PC-3 (cell line): ENCODE measurements at regions not wholly inside any gene's neighbourhood (a gene's known extent, or its start where the extent isn't known, plus 50 kb on each side); places are given as distances from the start of the nearest gene placed in this dataset.
"Not testable (repeated sequence)": the region's sequence is repeated elsewhere in the genome, so short reads cannot be mapped to it uniquely, and the experiment has no call there.

Experiments used
- ATAC-seq: fragments of 200-7000 bp; cut with Tn5 transposase; 2 replicates; pipeline ENCODE4 v1.9.1; 2020; ENCODE audit warnings: mild to moderate bottlenecking, moderate library complexity
- BruUV-seq: library from RNA; stranded (reverse); fragments of 400-500 nt; replicated peaks from 2 replicates; lab custom pipeline; 2021; lab: Mats Ljungman, UMichigan
- CTCF ChIA-PET: fragments of 300-600 bp; sonication (Branson Sonifier 250); formaldehyde crosslinking; loops from one replicate; lab custom pipeline; 2022; ENCODE audit warnings: antibody characterized with exemption; lab: Charles Lee
- POLR2A ChIA-PET: fragments of 300-600 bp; sonication (Branson Sonifier 250); formaldehyde crosslinking; loops from one replicate; lab custom pipeline; 2022; ENCODE audit warnings: antibody characterized with exemption; ENCODE audit not compliant: unreplicated experiment; lab: Charles Lee
- DNase-seq: peaks from one replicate; pipeline ENCODE4 v3.0.0-alpha.2; 2015
- H2AFZ ChIP-seq: fragments of 300-600 bp; sonication (generic); 2 replicates; pipeline ENCODE4 v1.6.0; 2016; ENCODE audit warnings: antibody characterized with exemption, low read length
- H3F3A ChIP-seq: fragments of 300-600 bp; sonication (generic); one replicate; pipeline ENCODE4 v1.6.0; 2017; ENCODE audit warnings: antibody characterized with exemption, low read length, control low read depth, mild to moderate bottlenecking; ENCODE audit not compliant: unreplicated experiment
- H3K27ac ChIP-seq: fragments of 300-600 bp; sonication (generic); 2 replicates; pipeline ENCODE4 v1.5.1; 2016; ENCODE audit warnings: mild to moderate bottlenecking, low read length
- H3K27me3 ChIP-seq: fragments of 300-600 bp; sonication (generic); 2 replicates; pipeline ENCODE4 v1.6.1; 2016; ENCODE audit warnings: low read length, mixed read lengths
- H3K36me3 ChIP-seq: fragments of 300-600 bp; sonication (generic); 2 replicates; pipeline ENCODE4 v1.6.1; 2016; ENCODE audit warnings: low read depth, mixed run types, low read length, mixed read lengths
- H3K4me1 ChIP-seq: fragments of 300-600 bp; sonication (generic); 2 replicates; pipeline ENCODE4 v1.5.1; 2016; ENCODE audit warnings: low read length; ENCODE audit not compliant: insufficient read depth
- H3K4me2 ChIP-seq: fragments of 300-600 bp; sonication (generic); 2 replicates; pipeline ENCODE4 v1.6.0; 2016; ENCODE audit warnings: low read length
- H3K4me3 ChIP-seq: fragments of 300-600 bp; sonication (generic); 2 replicates; pipeline ENCODE4 v1.5.1; 2016; ENCODE audit warnings: mild to moderate bottlenecking, low read length, mixed read lengths
- H3K79me2 ChIP-seq: fragments of 300-600 bp; sonication (generic); 2 replicates; pipeline ENCODE4 v1.6.1; 2017; ENCODE audit warnings: low read length, mixed read lengths
- H3K9ac ChIP-seq: fragments of 300-600 bp; sonication (generic); 2 replicates; pipeline ENCODE4 v1.6.0; 2016; ENCODE audit warnings: mild to moderate bottlenecking, low read length
- H3K9me2 ChIP-seq: fragments of 300-600 bp; sonication (generic); replicated peaks from 2 replicates; pipeline ENCODE4 v1.6.1; 2016; ENCODE audit warnings: mixed run types, low read length, mixed read lengths
- H3K9me3 ChIP-seq: fragments of 300-600 bp; sonication (generic); 2 replicates; pipeline ENCODE4 v1.6.1; 2016; ENCODE audit warnings: low read length, mixed read lengths
- H4K20me1 ChIP-seq: fragments of 300-600 bp; sonication (generic); 2 replicates; pipeline ENCODE4 v1.6.1; 2016; ENCODE audit warnings: low read length, mixed read lengths
- CTCF ChIP-seq: fragments of 300-600 bp; sonication (generic); conservative IDR thresholded peaks from 2 replicates; pipeline ENCODE4 v1.5.1; 2017; ENCODE audit warnings: antibody characterized with exemption, low read depth, mild to moderate bottlenecking, low read length
- EZH2 ChIP-seq: fragments of 300-600 bp; sonication (generic); IDR thresholded peaks from one replicate; pipeline ENCODE4 v1.6.1; 2017; ENCODE audit warnings: antibody characterized with exemption, mild to moderate bottlenecking, low read length; ENCODE audit not compliant: unreplicated experiment
- EZH2phosphoT487 ChIP-seq: fragments of 300-600 bp; sonication (generic); IDR thresholded peaks from 2 replicates; pipeline ENCODE4 v1.6.1; 2018; ENCODE audit warnings: mild to moderate bottlenecking, antibody characterized with exemption, low read length, borderline replicate concordance
- intact Hi-C: fragments of 100-400 bp; cut with micrococcal nuclease; formaldehyde crosslinking; loops from 2 replicates; pipeline ENCODE4 v1.9.0; 2023

GRCh38 chr6:140269591-140270165 lies 895.2 kb upstream of the CITED2 start:
- H3K9me3 ChIP-seq: no peaks in the 10 kb centered on the region
- POLR2A ChIA-PET: no interaction called here
- no peaks in the 10 kb centered on the region for H4K20me1 ChIP-seq
- H3K4me2 ChIP-seq: no peak overlapping the region
- no peak overlapping the region for H3K27ac ChIP-seq
- no peak for ATAC-seq
- no peak overlapping the region for H3K4me3 ChIP-seq
- CTCF ChIA-PET: no interaction called here
- H3F3A ChIP-seq: no peaks in the 10 kb centered on the region
- DNase-seq: no peak
- no peaks in the 10 kb centered on the region for H3K9me2 ChIP-seq
- no peak overlapping the region for H3K9ac ChIP-seq
- H2AFZ ChIP-seq: no peak overlapping the region
- no peaks in the 10 kb centered on the region for H3K27me3 ChIP-seq
- intact Hi-C loops: no loop called here
- BruUV-seq: no TSS peak
- H3K79me2 ChIP-seq: no peaks in the 10 kb centered on the region
- TF ChIP-seq CTCF: no peak
- no peak for TF ChIP-seq EZH2
- TF ChIP-seq EZH2phosphoT487: no peak
- no peaks in the 10 kb centered on the region for H3K4me1 ChIP-seq
- H3K36me3 ChIP-seq: no peaks in the 10 kb centered on the region

GRCh38 chr6:140264431-140264830 lies 890.0 kb upstream of the CITED2 start:
- Histone ChIP-seq H3K27ac (no peak overlapping the region), H4K20me1 (no peaks in the 10 kb centered on the region), H2AFZ (no peak overlapping the region), H3K27me3 (no peaks in the 10 kb centered on the region), H3K36me3 (no peaks in the 10 kb centered on the region), H3K9me2 (no peaks in the 10 kb centered on the region), H3K79me2 (no peaks in the 10 kb centered on the region), H3F3A (no peaks in the 10 kb centered on the region), H3K9me3 (no peaks in the 10 kb centered on the region), H3K4me3 (no peak overlapping the region), H3K9ac (no peak overlapping the region), H3K4me1 (no peaks in the 10 kb centered on the region), H3K4me2 (no peak overlapping the region)
- no TSS peak for BruUV-seq
- intact Hi-C loops: no loop called here
- TF ChIP-seq EZH2phosphoT487 (no peak), CTCF (no peak), EZH2 (no peak)
- POLR2A ChIA-PET: no interaction called here
- CTCF ChIA-PET: no interaction called here
- no peak for ATAC-seq
- peak; percentile 12 for DNase-seq

GRCh38 chr6:140258302-140258701 lies 883.9 kb upstream of the CITED2 start:
- BruUV-seq, H3K4me2 ChIP-seq, ATAC-seq, H2AFZ ChIP-seq, H4K20me1 ChIP-seq, H3F3A ChIP-seq, H3K4me1 ChIP-seq, intact Hi-C loops, CTCF ChIA-PET, H3K9ac ChIP-seq, H3K9me3 ChIP-seq, H3K4me3 ChIP-seq, H3K36me3 ChIP-seq, H3K79me2 ChIP-seq, H3K27ac ChIP-seq, H3K27me3 ChIP-seq, H3K9me2 ChIP-seq: not testable (repeated sequence)
- peak; percentile 82 for DNase-seq
- POLR2A ChIA-PET: interaction anchor here (0.6 kb wide), 1 partner anchor 650 kb away, joined by 5 read pairs; no protein-coding TSS in a partner anchor
